ENCODE measurements at regions not wholly inside any gene's neighbourhood (a gene's known extent, or its start where the extent isn't known, plus 50 kb on each side); places are given as distances from the start of the nearest gene placed in this dataset.

DNA sequence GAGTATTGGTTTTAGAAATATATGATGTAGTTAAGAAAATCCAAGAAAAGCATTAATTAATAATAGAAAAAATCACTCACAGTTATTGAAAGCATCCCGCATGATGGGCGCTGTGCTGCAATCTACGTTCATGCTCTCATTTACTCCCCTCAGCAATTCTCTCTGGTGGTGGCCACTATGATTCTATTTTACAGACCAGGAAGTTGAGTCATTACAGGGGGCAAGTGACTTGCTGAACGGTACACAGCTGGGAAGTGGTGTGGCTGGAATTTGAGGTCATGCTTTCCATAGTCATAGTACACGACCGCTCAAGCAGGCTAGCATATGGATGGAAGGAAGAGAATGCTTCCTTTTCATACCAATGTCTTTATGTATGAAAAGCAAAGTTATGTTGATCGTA, 117.4 kb downstream of the TES start:
- peaks cover 5% of the 10 kb centered on the region for H3K27me3 Mint-ChIP-seq
- ChIA-PET CTCF (no interaction called here), POLR2A (no interaction called here)
- DNase-seq (no peak), ATAC-seq (no peak)
- peaks cover 3% of the 10 kb centered on the region for H3K4me1 Mint-ChIP-seq
- H3K9me3 Mint-ChIP-seq (ENCODE audit: low read depth), result no peaks in the 10 kb centered on the region
- no peak overlapping the region for H3K27ac Mint-ChIP-seq
- intact Hi-C loops (cut with DNase I, micrococcal nuclease), result no loop called here
- H3K36me3 Mint-ChIP-seq (ENCODE audit: low read depth), result no peaks in the 10 kb centered on the region
- H3K4me3 Mint-ChIP-seq, result no peak overlapping the region

DNA sequence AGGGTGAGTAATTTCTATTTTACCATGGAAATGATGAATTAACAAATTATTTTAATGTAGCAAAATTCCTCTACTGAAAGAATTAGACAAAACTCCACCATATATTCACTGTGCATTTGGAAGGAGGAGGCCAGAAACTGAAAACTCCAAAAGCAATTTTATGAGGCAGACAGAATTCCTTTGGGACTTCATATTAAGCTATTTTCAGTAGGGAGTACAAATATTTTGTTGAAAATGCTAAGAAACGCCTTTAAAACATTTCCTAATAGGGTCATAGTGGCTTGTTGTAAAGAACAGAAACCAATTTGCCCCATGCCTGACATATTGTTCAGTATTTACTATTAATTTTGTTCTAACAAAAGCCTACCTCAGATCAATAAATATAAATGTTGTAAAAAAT, 117.8 kb downstream of the TES start:
- Mint-ChIP-seq H3K4me1 (peaks cover 3% of the 10 kb centered on the region), H3K9me3 (ENCODE audit: low read depth) (no peaks in the 10 kb centered on the region), H3K27ac (no peak overlapping the region), H3K27me3 (peaks cover 5% of the 10 kb centered on the region), H3K4me3 (no peak overlapping the region), H3K36me3 (ENCODE audit: low read depth) (no peaks in the 10 kb centered on the region)
- CTCF ChIA-PET, result no interaction called here
- ATAC-seq (no peak), DNase-seq (no peak)
- intact Hi-C loops (cut with DNase I, micrococcal nuclease), result no loop called here
- POLR2A ChIA-PET, result no interaction called here

DNA sequence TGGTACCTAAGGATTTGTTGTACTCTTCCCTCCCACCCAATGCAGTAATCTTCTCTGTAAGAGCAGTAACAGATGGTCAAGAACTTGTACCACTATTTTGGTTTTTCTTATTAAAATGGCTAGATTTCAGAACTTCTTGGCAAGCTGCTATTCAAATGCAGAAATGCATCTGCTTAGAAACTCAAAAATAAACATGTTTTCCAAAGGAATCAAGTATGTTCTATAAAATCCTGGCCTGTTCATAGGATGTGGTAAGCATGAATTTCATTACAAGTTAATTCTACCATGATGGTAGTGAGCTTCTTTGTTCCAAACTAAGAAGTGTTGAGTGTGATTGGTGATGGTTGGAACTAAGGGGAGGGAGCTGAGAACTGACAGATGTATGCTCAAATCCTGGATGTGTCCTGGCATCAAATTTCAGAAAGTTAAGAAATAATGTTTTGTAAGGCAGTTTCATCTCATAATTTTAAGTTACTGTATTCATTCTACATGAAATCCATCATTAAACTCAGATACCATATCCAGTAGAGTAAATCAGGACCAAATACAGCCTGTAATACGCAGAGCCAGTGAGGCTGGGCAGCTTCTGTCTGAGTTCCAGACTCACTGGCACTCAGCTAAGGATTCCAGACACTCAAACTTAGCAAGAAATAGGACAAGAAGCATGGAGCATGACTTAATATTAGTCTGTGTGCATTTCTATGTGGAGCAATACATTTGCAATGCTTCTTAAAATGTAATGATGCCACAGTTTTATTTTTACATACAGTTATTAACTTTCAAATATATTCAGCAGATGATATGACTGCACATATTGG, 119.6 kb downstream of the TES start:
- no peak overlapping the region for H3K4me3 Mint-ChIP-seq
- H3K36me3 Mint-ChIP-seq (ENCODE audit: low read depth), result no peaks in the 10 kb centered on the region
- peaks cover 2% of the 10 kb centered on the region for H3K27me3 Mint-ChIP-seq
- ChIA-PET CTCF (interaction anchor here (1.2 kb wide), 1 partner anchor 45 kb away, joined by 3 read pairs; no protein-coding TSS in a partner anchor), POLR2A (no interaction called here)
- no peaks in the 10 kb centered on the region for H3K9me3 Mint-ChIP-seq (ENCODE audit: low read depth)
- H3K4me1 Mint-ChIP-seq, result no peaks in the 10 kb centered on the region
- no peak overlapping the region for H3K27ac Mint-ChIP-seq
- ATAC-seq (no peak), DNase-seq (no peak)
- intact Hi-C loops (cut with DNase I, micrococcal nuclease), result no loop called here

- POLR2A ChIA-PET, result no interaction called here
- Mint-ChIP-seq H3K36me3 (ENCODE audit: low read depth) (no peaks in the 10 kb centered on the region), H3K4me1 (no peaks in the 10 kb centered on the region), H3K4me3 (no peak overlapping the region), H3K27ac (no peak overlapping the region), H3K27me3 (peaks cover 8% of the 10 kb centered on the region), H3K9me3 (ENCODE audit: low read depth) (no peaks in the 10 kb centered on the region)
- CTCF ChIA-PET, result no interaction called here
- intact Hi-C loops (cut with DNase I, micrococcal nuclease), result no loop called here
- ATAC-seq (no peak), DNase-seq (no peak)
Measured at GRCh38 chr7:116331020-116331419, 120.7 kb downstream of the TES start.

GRCh38 chr7:116332766-116333165, 122.4 kb downstream of the TES start:
- intact Hi-C loops (cut with DNase I, micrococcal nuclease), result no loop called here
- DNase-seq (no peak), ATAC-seq (no peak)
- Mint-ChIP-seq H3K4me3 (no peak overlapping the region), H3K27ac (no peak overlapping the region), H3K27me3 (peaks cover 8% of the 10 kb centered on the region), H3K9me3 (ENCODE audit: low read depth) (no peaks in the 10 kb centered on the region), H3K4me1 (no peaks in the 10 kb centered on the region), H3K36me3 (ENCODE audit: low read depth) (no peaks in the 10 kb centered on the region)
- POLR2A ChIA-PET, result no interaction called here
- CTCF ChIA-PET, result interaction anchor here (1.6 kb wide), 1 partner anchor 14 kb away, joined by 3 read pairs; no protein-coding TSS in a partner anchor

GRCh38 chr7:116334555-116334954, 124.2 kb downstream of the TES start:
- intact Hi-C loops (cut with DNase I, micrococcal nuclease), result no loop called here
- POLR2A ChIA-PET, result no interaction called here
- ATAC-seq, result no peak
- H3K4me1 Mint-ChIP-seq, result no peaks in the 10 kb centered on the region
- H3K9me3 Mint-ChIP-seq (ENCODE audit: low read depth), result no peaks in the 10 kb centered on the region
- H3K27me3 Mint-ChIP-seq, result peaks cover 10% of the 10 kb centered on the region
- DNase-seq, result no peak
- H3K36me3 Mint-ChIP-seq (ENCODE audit: low read depth), result no peaks in the 10 kb centered on the region
- no peak overlapping the region for H3K4me3 Mint-ChIP-seq
- CTCF ChIA-PET, result interaction anchor here (1.0 kb wide), 1 partner anchor 12 kb away, joined by 3 read pairs; no protein-coding TSS in a partner anchor
- H3K27ac Mint-ChIP-seq, result no peak overlapping the region

GRCh38 chr7:116337018-116337417, 126.7 kb downstream of the TES start:
- ATAC-seq (no peak), DNase-seq (no peak)
- H3K36me3 Mint-ChIP-seq (ENCODE audit: low read depth), result no peaks in the 10 kb centered on the region
- H3K9me3 Mint-ChIP-seq (ENCODE audit: low read depth), result no peaks in the 10 kb centered on the region
- H3K4me1 Mint-ChIP-seq, result peaks cover 6% of the 10 kb centered on the region
- intact Hi-C loops (cut with DNase I, micrococcal nuclease), result no loop called here
- ChIA-PET POLR2A (interaction anchor here (0.6 kb wide), 1 partner anchor 33 kb away, joined by 3 read pairs; no protein-coding TSS in a partner anchor), CTCF (no interaction called here)
- H3K27me3 Mint-ChIP-seq, result peaks cover 13% of the 10 kb centered on the region
- H3K27ac Mint-ChIP-seq, result no peak overlapping the region
- no peak overlapping the region for H3K4me3 Mint-ChIP-seq

DNA sequence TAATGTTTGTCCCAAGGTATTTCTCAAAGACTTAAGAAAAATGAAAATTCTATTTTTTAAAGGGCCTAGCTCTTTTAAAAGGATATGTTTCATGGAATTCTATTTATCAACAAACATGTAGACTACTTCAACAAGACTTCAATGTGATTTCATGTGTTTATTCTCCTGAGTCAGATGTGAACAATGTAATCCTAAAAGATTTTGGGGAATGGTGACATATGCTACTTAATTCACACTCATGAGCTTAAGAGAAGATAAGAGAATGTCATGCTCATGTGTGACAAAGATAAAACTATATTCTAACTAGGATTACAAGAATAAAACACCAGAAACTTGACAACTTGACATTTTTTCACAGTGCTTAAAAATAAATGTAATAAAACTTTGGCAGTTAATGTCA, 127.5 kb downstream of the TES start:
- DNase-seq (no peak), ATAC-seq (no peak)
- intact Hi-C loops (cut with DNase I, micrococcal nuclease), result no loop called here
- Mint-ChIP-seq H3K36me3 (ENCODE audit: low read depth) (no peaks in the 10 kb centered on the region), H3K4me1 (peaks cover 8% of the 10 kb centered on the region), H3K27ac (no peak overlapping the region), H3K4me3 (no peak overlapping the region), H3K9me3 (ENCODE audit: low read depth) (no peaks in the 10 kb centered on the region), H3K27me3 (peaks cover 10% of the 10 kb centered on the region)
- POLR2A ChIA-PET, result interaction anchor here (0.6 kb wide), 1 partner anchor 33 kb away, joined by 3 read pairs; no protein-coding TSS in a partner anchor
- CTCF ChIA-PET, result interaction anchor here (1.0 kb wide), 1 partner anchor 9 kb away, joined by 4 read pairs; no protein-coding TSS in a partner anchor

- intact Hi-C loops (cut with DNase I, micrococcal nuclease), result no loop called here
- Mint-ChIP-seq H3K27me3 (peaks cover 12% of the 10 kb centered on the region), H3K27ac (no peak overlapping the region), H3K4me3 (no peak overlapping the region), H3K4me1 (peaks cover 8% of the 10 kb centered on the region), H3K9me3 (ENCODE audit: low read depth) (no peaks in the 10 kb centered on the region), H3K36me3 (ENCODE audit: low read depth) (no peaks in the 10 kb centered on the region)
- CTCF ChIA-PET, result interaction anchor here (1.1 to 1.3 kb wide), 3 partner anchors 55 to 152 kb away, joined by 3 to 4 read pairs (median 3); no protein-coding TSS in a partner anchor
- DNase-seq, result no peak
- POLR2A ChIA-PET, result no interaction called here
- ATAC-seq, result no peak
Measured at GRCh38 chr7:116339564-116339963, 129.2 kb downstream of the TES start.

GRCh38 chr7:116340201-116340847, 130.0 kb downstream of the TES start:
- ATAC-seq, result no peak
- Mint-ChIP-seq H3K27me3 (peaks cover 11% of the 10 kb centered on the region), H3K9me3 (ENCODE audit: low read depth) (no peaks in the 10 kb centered on the region), H3K36me3 (ENCODE audit: low read depth) (no peaks in the 10 kb centered on the region), H3K4me1 (peaks cover 8% of the 10 kb centered on the region), H3K4me3 (no peak overlapping the region), H3K27ac (no peak overlapping the region)
- POLR2A ChIA-PET, result no interaction called here
- CTCF ChIA-PET, result interaction anchor here (0.9 to 1.3 kb wide), 3 partner anchors 55 to 83 kb away, joined by 3 to 4 read pairs (median 3); no protein-coding TSS in a partner anchor
- DNase-seq, result no peak
- intact Hi-C loops (cut with DNase I, micrococcal nuclease), result no loop called here

- DNase-seq (no peak), ATAC-seq (peak; percentile 53)
- H3K27ac Mint-ChIP-seq, result peak overlapping the region; percentile 21
- no peaks in the 10 kb centered on the region for H3K9me3 Mint-ChIP-seq (ENCODE audit: low read depth)
- ChIA-PET CTCF (interaction anchor here (0.6 to 1.1 kb wide), 3 partner anchors 12 to 84 kb away, joined by 3 read pairs; no protein-coding TSS in a partner anchor), POLR2A (no interaction called here)
- peaks cover 8% of the 10 kb centered on the region for H3K27me3 Mint-ChIP-seq
- no peak overlapping the region for H3K4me3 Mint-ChIP-seq
- H3K4me1 Mint-ChIP-seq, result peaks cover 8% of the 10 kb centered on the region
- intact Hi-C loops (cut with DNase I, micrococcal nuclease), result no loop called here
- H3K36me3 Mint-ChIP-seq (ENCODE audit: low read depth), result no peaks in the 10 kb centered on the region
Measured at GRCh38 chr7:116340943-116341907, 130.9 kb downstream of the TES start.

All from activated CD4-positive, alpha-beta T cell treated with anti-CD3 and anti-CD28 coated beads for 36 hours (primary cell).